SK-N-SH treated with all-trans-retinoic acid at 6 μM for 48 hours (cell line): ENCODE measurements at regions not wholly inside any gene's neighbourhood (a gene's known extent, or its start where the extent isn't known, plus 50 kb on each side); places are given as distances from the start of the nearest gene placed in this dataset.

Experiments
- ARNTL ChIP-seq: fragments of 450-650 bp; formaldehyde crosslinking; IDR thresholded peaks from 2 replicates; pipeline ENCODE4 v1.5.0; 2020; ENCODE audit warnings: low read depth, mild to moderate bottlenecking, moderate library complexity, borderline replicate concordance
- BACH2 ChIP-seq: fragments of 250-450 bp; sonication (Bioruptor Pico); IDR thresholded peaks from 2 replicates; pipeline ENCODE4 v1.9.0; 2021; ENCODE audit warnings: mild to moderate bottlenecking, borderline replicate concordance
- GLIS3 ChIP-seq: fragments of 250-450 bp; sonication (Bioruptor Pico); IDR thresholded peaks from 2 replicates; pipeline ENCODE4 v1.5.0; 2020; ENCODE audit warnings: mild to moderate bottlenecking, moderate library complexity
- ISL1 ChIP-seq: fragments of 250-450 bp; sonication (Bioruptor Pico); IDR thresholded peaks from 2 replicates; pipeline ENCODE4 v2.1.2; 2022; ENCODE audit warnings: mild to moderate bottlenecking, moderate library complexity
- OSR1 ChIP-seq: fragments of 250-450 bp; sonication (Bioruptor Pico); IDR thresholded peaks from 2 replicates; pipeline ENCODE4 v1.8.0; 2022; ENCODE audit warnings: moderate library complexity, mild to moderate bottlenecking, inconsistent platforms
- PPARA ChIP-seq: fragments of 250-450 bp; sonication (Bioruptor Pico); IDR thresholded peaks from 2 replicates; pipeline ENCODE4 v1.5.0; 2020; ENCODE audit warnings: mild to moderate bottlenecking, borderline replicate concordance
- RARB ChIP-seq: fragments of 250-450 bp; sonication (Bioruptor Pico); IDR thresholded peaks from 2 replicates; pipeline ENCODE4 v1.8.0; 2021; ENCODE audit warnings: mild to moderate bottlenecking, moderate library complexity
- TCF4 ChIP-seq: fragments of 250-450 bp; sonication (Bioruptor Pico); IDR thresholded peaks from 2 replicates; pipeline ENCODE4 v1.8.0; 2021; ENCODE audit warnings: mild to moderate bottlenecking, moderate library complexity, borderline replicate concordance
- ZFP3 ChIP-seq: fragments of 250-450 bp; sonication (Bioruptor Pico); IDR thresholded peaks from 2 replicates; pipeline ENCODE4 v1.5.0; 2020; ENCODE audit warnings: mild to moderate bottlenecking, moderate library complexity
- ZNF8 ChIP-seq: fragments of 450-650 bp; formaldehyde crosslinking; IDR thresholded peaks from 2 replicates; pipeline ENCODE4 v1.5.0; 2020; ENCODE audit warnings: mild to moderate bottlenecking, moderate library complexity
- TF ChIP-seq, protein P1 (sequence below): fragments of 250-450 bp; sonication (Bioruptor Pico); IDR thresholded peaks from 2 replicates; pipeline ENCODE4 v1.5.1; 2020; ENCODE audit warnings: low read depth, mild to moderate bottlenecking, moderate library complexity
- TF ChIP-seq, protein P2 (sequence below): fragments of 250-450 bp; sonication (Bioruptor Pico); IDR thresholded peaks from 2 replicates; pipeline ENCODE4 v1.8.0; 2021; ENCODE audit warnings: low read depth, mild to moderate bottlenecking, moderate library complexity, borderline replicate concordance
- TF ChIP-seq, protein P3 (sequence below): fragments of 250-450 bp; sonication (Bioruptor Pico); IDR thresholded peaks from 2 replicates; pipeline ENCODE4 v1.8.0; 2020; ENCODE audit warnings: mild to moderate bottlenecking, moderate library complexity, borderline replicate concordance
- TF ChIP-seq, protein P4 (sequence below): fragments of 250-450 bp; sonication (Bioruptor Pico); IDR thresholded peaks from 2 replicates; pipeline ENCODE4 v1.5.0; 2020; ENCODE audit warnings: mild to moderate bottlenecking, moderate library complexity

DNA sequence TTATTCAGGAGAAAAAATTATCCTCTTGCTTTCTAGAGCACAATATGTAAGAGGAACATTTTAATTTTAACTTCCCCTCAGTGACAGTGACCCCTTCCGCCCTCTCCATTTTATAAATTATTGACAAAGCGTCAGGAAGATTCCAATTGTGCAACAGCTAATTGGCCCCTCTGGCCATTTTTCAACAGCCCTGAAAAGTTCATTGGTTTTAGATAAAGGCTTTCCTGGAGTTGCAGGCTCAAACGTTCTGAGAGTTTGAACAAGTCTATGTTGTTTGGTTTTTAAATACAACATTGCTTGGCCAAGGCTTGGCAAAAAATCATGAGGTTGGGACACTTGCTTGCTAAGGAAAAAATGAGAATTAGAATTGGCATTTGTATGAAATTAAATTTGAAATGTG, 422.2 kb upstream of the ANKRD30A start:
- TF ChIP-seq, protein P1, sequence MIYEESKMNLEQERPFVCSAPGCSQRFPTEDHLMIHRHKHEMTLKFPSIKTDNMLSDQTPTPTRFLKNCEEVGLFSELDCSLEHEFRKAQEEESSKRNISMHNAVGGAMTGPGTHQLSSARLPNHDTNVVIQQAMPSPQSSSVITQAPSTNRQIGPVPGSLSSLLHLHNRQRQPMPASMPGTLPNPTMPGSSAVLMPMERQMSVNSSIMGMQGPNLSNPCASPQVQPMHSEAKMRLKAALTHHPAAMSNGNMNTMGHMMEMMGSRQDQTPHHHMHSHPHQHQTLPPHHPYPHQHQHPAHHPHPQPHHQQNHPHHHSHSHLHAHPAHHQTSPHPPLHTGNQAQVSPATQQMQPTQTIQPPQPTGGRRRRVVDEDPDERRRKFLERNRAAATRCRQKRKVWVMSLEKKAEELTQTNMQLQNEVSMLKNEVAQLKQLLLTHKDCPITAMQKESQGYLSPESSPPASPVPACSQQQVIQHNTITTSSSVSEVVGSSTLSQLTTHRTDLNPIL (CRISPR knock-in tag): no peak
- TF ChIP-seq ARNTL (CRISPR knock-in tag) (no peak), ISL1 (no peak), OSR1 (no peak), PPARA (CRISPR knock-in tag) (no peak), TCF4 (CRISPR knock-in tag) (no peak), RARB (CRISPR knock-in tag) (no peak), BACH2 (no peak), GLIS3 (CRISPR knock-in tag) (no peak), ZFP3 (CRISPR knock-in tag) (no peak), ZNF8 (CRISPR knock-in tag) (no peak)
- TF ChIP-seq, protein P2, sequence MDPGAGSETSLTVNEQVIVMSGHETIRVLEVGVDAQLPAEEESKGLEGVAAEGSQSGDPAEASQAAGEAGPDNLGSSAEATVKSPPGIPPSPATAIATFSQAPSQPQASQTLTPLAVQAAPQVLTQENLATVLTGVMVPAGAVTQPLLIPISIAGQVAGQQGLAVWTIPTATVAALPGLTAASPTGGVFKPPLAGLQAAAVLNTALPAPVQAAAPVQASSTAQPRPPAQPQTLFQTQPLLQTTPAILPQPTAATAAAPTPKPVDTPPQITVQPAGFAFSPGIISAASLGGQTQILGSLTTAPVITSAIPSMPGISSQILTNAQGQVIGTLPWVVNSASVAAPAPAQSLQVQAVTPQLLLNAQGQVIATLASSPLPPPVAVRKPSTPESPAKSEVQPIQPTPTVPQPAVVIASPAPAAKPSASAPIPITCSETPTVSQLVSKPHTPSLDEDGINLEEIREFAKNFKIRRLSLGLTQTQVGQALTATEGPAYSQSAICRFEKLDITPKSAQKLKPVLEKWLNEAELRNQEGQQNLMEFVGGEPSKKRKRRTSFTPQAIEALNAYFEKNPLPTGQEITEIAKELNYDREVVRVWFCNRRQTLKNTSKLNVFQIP (CRISPR knock-in tag): no peak
- TF ChIP-seq, protein P3, sequence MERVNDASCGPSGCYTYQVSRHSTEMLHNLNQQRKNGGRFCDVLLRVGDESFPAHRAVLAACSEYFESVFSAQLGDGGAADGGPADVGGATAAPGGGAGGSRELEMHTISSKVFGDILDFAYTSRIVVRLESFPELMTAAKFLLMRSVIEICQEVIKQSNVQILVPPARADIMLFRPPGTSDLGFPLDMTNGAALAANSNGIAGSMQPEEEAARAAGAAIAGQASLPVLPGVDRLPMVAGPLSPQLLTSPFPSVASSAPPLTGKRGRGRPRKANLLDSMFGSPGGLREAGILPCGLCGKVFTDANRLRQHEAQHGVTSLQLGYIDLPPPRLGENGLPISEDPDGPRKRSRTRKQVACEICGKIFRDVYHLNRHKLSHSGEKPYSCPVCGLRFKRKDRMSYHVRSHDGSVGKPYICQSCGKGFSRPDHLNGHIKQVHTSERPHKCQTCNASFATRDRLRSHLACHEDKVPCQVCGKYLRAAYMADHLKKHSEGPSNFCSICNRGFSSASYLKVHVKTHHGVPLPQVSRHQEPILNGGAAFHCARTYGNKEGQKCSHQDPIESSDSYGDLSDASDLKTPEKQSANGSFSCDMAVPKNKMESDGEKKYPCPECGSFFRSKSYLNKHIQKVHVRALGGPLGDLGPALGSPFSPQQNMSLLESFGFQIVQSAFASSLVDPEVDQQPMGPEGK: no peak
- TF ChIP-seq, protein P4, sequence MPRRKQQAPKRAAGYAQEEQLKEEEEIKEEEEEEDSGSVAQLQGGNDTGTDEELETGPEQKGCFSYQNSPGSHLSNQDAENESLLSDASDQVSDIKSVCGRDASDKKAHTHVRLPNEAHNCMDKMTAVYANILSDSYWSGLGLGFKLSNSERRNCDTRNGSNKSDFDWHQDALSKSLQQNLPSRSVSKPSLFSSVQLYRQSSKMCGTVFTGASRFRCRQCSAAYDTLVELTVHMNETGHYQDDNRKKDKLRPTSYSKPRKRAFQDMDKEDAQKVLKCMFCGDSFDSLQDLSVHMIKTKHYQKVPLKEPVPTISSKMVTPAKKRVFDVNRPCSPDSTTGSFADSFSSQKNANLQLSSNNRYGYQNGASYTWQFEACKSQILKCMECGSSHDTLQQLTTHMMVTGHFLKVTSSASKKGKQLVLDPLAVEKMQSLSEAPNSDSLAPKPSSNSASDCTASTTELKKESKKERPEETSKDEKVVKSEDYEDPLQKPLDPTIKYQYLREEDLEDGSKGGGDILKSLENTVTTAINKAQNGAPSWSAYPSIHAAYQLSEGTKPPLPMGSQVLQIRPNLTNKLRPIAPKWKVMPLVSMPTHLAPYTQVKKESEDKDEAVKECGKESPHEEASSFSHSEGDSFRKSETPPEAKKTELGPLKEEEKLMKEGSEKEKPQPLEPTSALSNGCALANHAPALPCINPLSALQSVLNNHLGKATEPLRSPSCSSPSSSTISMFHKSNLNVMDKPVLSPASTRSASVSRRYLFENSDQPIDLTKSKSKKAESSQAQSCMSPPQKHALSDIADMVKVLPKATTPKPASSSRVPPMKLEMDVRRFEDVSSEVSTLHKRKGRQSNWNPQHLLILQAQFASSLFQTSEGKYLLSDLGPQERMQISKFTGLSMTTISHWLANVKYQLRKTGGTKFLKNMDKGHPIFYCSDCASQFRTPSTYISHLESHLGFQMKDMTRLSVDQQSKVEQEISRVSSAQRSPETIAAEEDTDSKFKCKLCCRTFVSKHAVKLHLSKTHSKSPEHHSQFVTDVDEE (CRISPR knock-in tag): no peak
